Astrocyte of the cerebellum (primary cell): ENCODE measurements at regions not wholly inside any gene's neighbourhood (a gene's known extent, or its start where the extent isn't known, plus 50 kb on each side); places are given as distances from the start of the nearest gene placed in this dataset.
A peak's percentile ranks its signal among the peaks of the same experiment; 100 is the strongest.

ENCODE experiments used
- DNase-seq: peaks from one replicate; pipeline ENCODE4 v3.0.0-alpha.2; 2011; ENCODE audit warnings: low read depth
- H3K4me3 ChIP-seq: 2 replicates; pipeline ENCODE4 v1.5.1; 2011; ENCODE audit warnings: mild to moderate bottlenecking, low read depth, low read length, moderate library complexity
- in situ Hi-C: cut with HindIII; loops from 2 replicates; pipeline ENCODE4 v1.10.0; 2017; ENCODE audit warnings: low sequenced_read_pairs
- TF ChIP-seq, protein P1 (sequence below): IDR thresholded peaks from 2 replicates; pipeline ENCODE4 v1.5.1; 2012; ENCODE audit warnings: low read length, low read depth, moderate library complexity, mild to moderate bottlenecking; ENCODE audit errors: missing control alignments

- TF ChIP-seq, protein P1, sequence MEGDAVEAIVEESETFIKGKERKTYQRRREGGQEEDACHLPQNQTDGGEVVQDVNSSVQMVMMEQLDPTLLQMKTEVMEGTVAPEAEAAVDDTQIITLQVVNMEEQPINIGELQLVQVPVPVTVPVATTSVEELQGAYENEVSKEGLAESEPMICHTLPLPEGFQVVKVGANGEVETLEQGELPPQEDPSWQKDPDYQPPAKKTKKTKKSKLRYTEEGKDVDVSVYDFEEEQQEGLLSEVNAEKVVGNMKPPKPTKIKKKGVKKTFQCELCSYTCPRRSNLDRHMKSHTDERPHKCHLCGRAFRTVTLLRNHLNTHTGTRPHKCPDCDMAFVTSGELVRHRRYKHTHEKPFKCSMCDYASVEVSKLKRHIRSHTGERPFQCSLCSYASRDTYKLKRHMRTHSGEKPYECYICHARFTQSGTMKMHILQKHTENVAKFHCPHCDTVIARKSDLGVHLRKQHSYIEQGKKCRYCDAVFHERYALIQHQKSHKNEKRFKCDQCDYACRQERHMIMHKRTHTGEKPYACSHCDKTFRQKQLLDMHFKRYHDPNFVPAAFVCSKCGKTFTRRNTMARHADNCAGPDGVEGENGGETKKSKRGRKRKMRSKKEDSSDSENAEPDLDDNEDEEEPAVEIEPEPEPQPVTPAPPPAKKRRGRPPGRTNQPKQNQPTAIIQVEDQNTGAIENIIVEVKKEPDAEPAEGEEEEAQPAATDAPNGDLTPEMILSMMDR = peak; percentile 35
- H3K4me3 ChIP-seq = no peak overlapping the region
- peak; percentile 71 for DNase-seq
- in situ Hi-C loops = loop anchor here (5.0 kb wide), 2 partner anchors 36 to 99 kb away; no protein-coding TSS in a partner anchor
Measured at GRCh38 chr17:14737984-14738651, 437.2 kb downstream of the HS3ST3B1 start.

DNA sequence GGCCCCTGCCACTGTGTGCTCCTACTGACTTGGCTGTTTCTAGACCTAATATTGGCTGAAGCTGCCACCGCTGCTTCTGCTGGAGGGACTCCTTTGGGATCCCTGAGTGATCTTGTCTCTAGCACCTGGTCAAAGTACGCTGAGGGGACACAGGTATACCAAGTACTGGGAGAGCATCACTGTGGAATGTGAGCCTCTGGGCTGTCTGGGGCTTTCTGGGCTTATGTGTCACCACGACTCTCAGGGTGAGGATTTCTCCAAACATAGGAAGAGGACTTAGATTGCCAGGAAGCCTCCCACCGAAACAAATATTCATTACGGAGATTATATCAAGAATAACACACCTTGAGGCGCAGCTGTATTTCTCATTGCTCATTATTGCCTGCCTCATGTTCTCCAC is 435.8 kb downstream of the HS3ST3B1 start:
- no peak for DNase-seq
- in situ Hi-C loops = loop anchor here (5.0 kb wide), 2 partner anchors 34 to 101 kb away; no protein-coding TSS in a partner anchor
- TF ChIP-seq, protein P1 = no peak
- no peak overlapping the region for H3K4me3 ChIP-seq

GRCh38 chr17:14733376-14733775 is 432.5 kb downstream of the HS3ST3B1 start:
- no peak overlapping the region for H3K4me3 ChIP-seq
- TF ChIP-seq, protein P1 = no peak
- no peak for DNase-seq
- in situ Hi-C loops = no loop called here

DNA sequence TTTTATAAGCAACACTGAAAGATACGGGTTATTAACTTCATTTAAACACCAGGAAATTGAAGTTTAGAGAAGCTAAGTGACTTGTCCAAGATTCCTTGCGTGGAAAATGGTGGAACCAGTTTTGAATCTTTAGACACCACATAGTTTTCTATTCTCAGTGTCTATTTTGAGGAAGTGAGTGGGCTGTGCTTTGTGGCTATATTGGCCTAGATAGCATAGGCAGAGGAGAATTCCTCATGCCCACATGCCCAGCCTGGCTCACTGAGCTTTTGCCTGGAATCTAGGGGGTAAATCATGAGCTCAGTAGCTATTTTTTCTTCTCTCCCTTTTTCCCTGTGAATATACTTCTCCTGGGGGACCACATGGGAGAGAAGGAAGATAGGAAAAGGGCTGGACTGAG is 431.3 kb downstream of the HS3ST3B1 start:
- no peak for DNase-seq
- H3K4me3 ChIP-seq = no peak overlapping the region
- in situ Hi-C loops = no loop called here
- TF ChIP-seq, protein P1 = no peak

- DNase-seq = no peak
- TF ChIP-seq, protein P1 = no peak
- in situ Hi-C loops = no loop called here
- no peak overlapping the region for H3K4me3 ChIP-seq
Measured at GRCh38 chr17:14731591-14731990, 430.7 kb downstream of the HS3ST3B1 start.

- no peak for DNase-seq
- no peak overlapping the region for H3K4me3 ChIP-seq
- TF ChIP-seq, protein P1 = no peak
- in situ Hi-C loops = no loop called here
Measured at GRCh38 chr17:14730821-14731220, 429.9 kb downstream of the HS3ST3B1 start.
